ENCODE measurements at regions not wholly inside any gene's neighbourhood (a gene's known extent, or its start where the extent isn't known, plus 50 kb on each side); places are given as distances from the start of the nearest gene placed in this dataset.
A peak's percentile ranks its signal among the peaks of the same experiment; 100 is the strongest.
"Not testable (repeated sequence)": the region's sequence is repeated elsewhere in the genome, so short reads cannot be mapped to it uniquely, and the experiment has no call there.

- DNase-seq (ENCODE audit: extremely low read depth in 1 of 11, low read depth in 9 of 11, low spot score in 4 of 11), result no peak
Observed at GRCh38 chr1:93776728-93777127, 95.1 kb upstream of the BCAR3 start.

GRCh38 chr1:93775224-93775623 is 93.6 kb upstream of the BCAR3 start:
- no peak for DNase-seq (ENCODE audit: extremely low read depth in 1 of 11, low read depth in 9 of 11, low spot score in 4 of 11)

- no peak for DNase-seq (ENCODE audit: extremely low read depth in 1 of 11, low read depth in 9 of 11, low spot score in 4 of 11)
Observed at GRCh38 chr1:93774707-93775106, 93.1 kb upstream of the BCAR3 start.

GRCh38 chr1:93773049-93773838 is 91.6 kb upstream of the BCAR3 start:
- DNase-seq (ENCODE audit: extremely low read depth in 1 of 11, low read depth in 9 of 11, low spot score in 4 of 11), result no peak

GRCh38 chr1:93771843-93772242 is 90.2 kb upstream of the BCAR3 start:
- DNase-seq (ENCODE audit: extremely low read depth in 1 of 11, low read depth in 9 of 11, low spot score in 4 of 11), result no peak

GRCh38 chr1:93770640-93771039 is 89.0 kb upstream of the BCAR3 start:
- DNase-seq (ENCODE audit: extremely low read depth in 1 of 11, low read depth in 9 of 11, low spot score in 4 of 11), result no peak

GRCh38 chr1:93769777-93770176 is 88.1 kb upstream of the BCAR3 start:
- no peak for DNase-seq (ENCODE audit: extremely low read depth in 1 of 11, low read depth in 9 of 11, low spot score in 4 of 11)

- peak in 5 of 11 donors; percentile 52 to 70 (median 60) for DNase-seq (ENCODE audit: extremely low read depth in 1 of 11, low read depth in 9 of 11, low spot score in 4 of 11)
Observed at GRCh38 chr1:93768380-93768863, 86.8 kb upstream of the BCAR3 start.

- DNase-seq (ENCODE audit: extremely low read depth in 1 of 11, low read depth in 9 of 11, low spot score in 4 of 11), result no peak
Observed at GRCh38 chr1:93766451-93766850, 84.8 kb upstream of the BCAR3 start.

- DNase-seq (ENCODE audit: extremely low read depth in 1 of 11, low read depth in 9 of 11, low spot score in 4 of 11), result no peak
Observed at GRCh38 chr1:93765099-93765498, 83.5 kb upstream of the BCAR3 start.

- DNase-seq (ENCODE audit: extremely low read depth in 1 of 11, low read depth in 9 of 11, low spot score in 4 of 11), result no peak
Observed at GRCh38 chr1:93764366-93764750, 82.7 kb upstream of the BCAR3 start.

GRCh38 chr1:93763704-93764365 is 82.2 kb upstream of the BCAR3 start:
- DNase-seq (ENCODE audit: extremely low read depth in 1 of 11, low read depth in 9 of 11, low spot score in 4 of 11), result no peak

GRCh38 chr1:93758842-93759515 is 77.3 kb upstream of the BCAR3 start:
- no peak for DNase-seq (ENCODE audit: extremely low read depth in 1 of 11, low read depth in 9 of 11, low spot score in 4 of 11)

GRCh38 chr1:93757256-93758036 is 75.8 kb upstream of the BCAR3 start:
- no peak for DNase-seq (ENCODE audit: extremely low read depth in 1 of 11, low read depth in 9 of 11, low spot score in 4 of 11)

GRCh38 chr1:93756657-93757056 is 75.0 kb upstream of the BCAR3 start:
- no peak for DNase-seq (ENCODE audit: extremely low read depth in 1 of 11, low read depth in 9 of 11, low spot score in 4 of 11)

GRCh38 chr1:93755251-93755715 is 73.6 kb upstream of the BCAR3 start:
- DNase-seq (ENCODE audit: extremely low read depth in 1 of 11, low read depth in 9 of 11, low spot score in 4 of 11), result not testable (repeated sequence)

GRCh38 chr1:93753791-93754763 is 72.4 kb upstream of the BCAR3 start:
- no peak for DNase-seq (ENCODE audit: extremely low read depth in 1 of 11, low read depth in 9 of 11, low spot score in 4 of 11)
